Uterus (tissue), 2 donors: ENCODE measurements at regions not wholly inside any gene's neighbourhood (a gene's known extent, or its start where the extent isn't known, plus 50 kb on each side); places are given as distances from the start of the nearest gene placed in this dataset.

Source experiments
- POLR2A ChIP-seq, 2 donors: fragments of 450-650 bp; IDR thresholded peaks; one replicate each; pipeline ENCODE4 v1.6.1; 2016; ENCODE audit warnings: antibody characterized with exemption in 2 of 2, mild to moderate bottlenecking in 1 of 2, moderate library complexity in 1 of 2
- TF ChIP-seq, protein P1 (sequence below), 4 experiments: fragments of 200-600 bp in 2 of 4; fragments of 450-650 bp in 2 of 4; sonication (generic) in 2 of 4; IDR thresholded peaks; one replicate each; pipeline ENCODE4 v1.5.1; 2016 to 2019; ENCODE audit warnings: antibody characterized with exemption in 4 of 4, mild to moderate bottlenecking in 2 of 4, moderate library complexity in 1 of 4

DNA sequence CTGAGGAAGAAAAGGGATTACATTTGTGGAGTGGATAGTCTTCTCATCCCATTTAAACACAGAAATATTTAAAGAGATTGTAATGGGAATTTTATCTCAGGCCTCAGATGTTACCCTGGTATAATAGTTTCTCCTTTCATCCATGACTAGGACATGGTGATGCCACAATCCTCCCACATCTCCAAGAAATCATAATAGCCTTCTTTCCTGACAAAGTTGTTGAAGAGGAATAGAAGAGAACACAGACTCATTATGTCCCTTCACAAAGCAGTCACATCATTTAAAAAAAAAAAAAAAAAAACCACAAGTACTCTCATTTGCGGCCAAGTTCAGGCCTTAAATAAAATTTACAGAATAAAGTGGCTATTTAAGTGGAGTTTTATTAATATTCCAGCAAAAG, 359.6 kb downstream of the DEPDC1B start:
- TF ChIP-seq POLR2A (IDR thresholded peaks at IDR 0.05) = no peak
- TF ChIP-seq, protein P1, sequence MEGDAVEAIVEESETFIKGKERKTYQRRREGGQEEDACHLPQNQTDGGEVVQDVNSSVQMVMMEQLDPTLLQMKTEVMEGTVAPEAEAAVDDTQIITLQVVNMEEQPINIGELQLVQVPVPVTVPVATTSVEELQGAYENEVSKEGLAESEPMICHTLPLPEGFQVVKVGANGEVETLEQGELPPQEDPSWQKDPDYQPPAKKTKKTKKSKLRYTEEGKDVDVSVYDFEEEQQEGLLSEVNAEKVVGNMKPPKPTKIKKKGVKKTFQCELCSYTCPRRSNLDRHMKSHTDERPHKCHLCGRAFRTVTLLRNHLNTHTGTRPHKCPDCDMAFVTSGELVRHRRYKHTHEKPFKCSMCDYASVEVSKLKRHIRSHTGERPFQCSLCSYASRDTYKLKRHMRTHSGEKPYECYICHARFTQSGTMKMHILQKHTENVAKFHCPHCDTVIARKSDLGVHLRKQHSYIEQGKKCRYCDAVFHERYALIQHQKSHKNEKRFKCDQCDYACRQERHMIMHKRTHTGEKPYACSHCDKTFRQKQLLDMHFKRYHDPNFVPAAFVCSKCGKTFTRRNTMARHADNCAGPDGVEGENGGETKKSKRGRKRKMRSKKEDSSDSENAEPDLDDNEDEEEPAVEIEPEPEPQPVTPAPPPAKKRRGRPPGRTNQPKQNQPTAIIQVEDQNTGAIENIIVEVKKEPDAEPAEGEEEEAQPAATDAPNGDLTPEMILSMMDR (IDR thresholded peaks at IDR 0.05) = no peak
